Stomach (tissue), 8 donors: ENCODE measurements at regions not wholly inside any gene's neighbourhood (a gene's known extent, or its start where the extent isn't known, plus 50 kb on each side); places are given as distances from the start of the nearest gene placed in this dataset.

Experiments used
- DNase-seq, 2 donors: peaks; one replicate each; pipeline versions ENCODE4 v3.0.0 to v3.0.0-alpha.2; 2013 to 2019
- H3K27ac ChIP-seq, 5 donors: fragments of 200-600 bp in 4 of 5; sonication (generic) in 4 of 5; one replicate each; pipeline ENCODE4 v1.5.1; 2013 to 2019; ENCODE audit warnings: mild to moderate bottlenecking in 1 of 5, moderate library complexity in 1 of 5
- H3K27me3 ChIP-seq, 3 donors: fragments of 200-600 bp; sonication (generic); one replicate each; pipeline ENCODE4 v1.5.1; 2017 to 2019; ENCODE audit warnings: mixed run types in 1 of 3
- H3K36me3 ChIP-seq, 4 donors: fragments of 200-600 bp; sonication (generic); 1 replicate in 3 of 4; 2 replicates in 1 of 4; pipeline ENCODE4 v1.5.1; 2016 to 2019
- H3K4me1 ChIP-seq, 4 donors: fragments of 200-600 bp; sonication (generic); one replicate each; pipeline ENCODE4 v1.5.1; 2016 to 2019
- H3K4me3 ChIP-seq, 4 donors: fragments of 200-600 bp; sonication (generic) in 3 of 4; one replicate each; pipeline ENCODE4 v1.5.1; 2016 to 2019; ENCODE audit warnings: mild to moderate bottlenecking in 1 of 4
- H3K9me3 ChIP-seq, 4 donors: fragments of 200-600 bp; sonication (generic); one replicate each; pipeline ENCODE4 v1.5.1; 2016 to 2019
- CTCF ChIP-seq, 7 experiments: fragments of 450-650 bp in 4 of 7; fragments of 200-600 bp in 3 of 7; sonication (generic) in 3 of 7; IDR thresholded peaks; one replicate each; pipeline ENCODE4 v1.5.1; 2016 to 2019; ENCODE audit warnings: antibody characterized with exemption in 7 of 7, control low read depth in 2 of 7, mild to moderate bottlenecking in 1 of 7
- EP300 ChIP-seq: sonication (generic); formaldehyde crosslinking; IDR thresholded peaks from one replicate; pipeline ENCODE4 v1.6.1; 2017; ENCODE audit warnings: antibody characterized with exemption
- POLR2A ChIP-seq, 4 donors: fragments of 450-650 bp; IDR thresholded peaks; one replicate each; pipeline ENCODE4 v1.6.1; 2016; ENCODE audit warnings: antibody characterized with exemption in 4 of 4, control low read depth in 2 of 4, mild to moderate bottlenecking in 1 of 4, moderate library complexity in 1 of 4
- POLR2AphosphoS5 ChIP-seq, 3 donors: sonication (generic); formaldehyde crosslinking; IDR thresholded peaks; one replicate each; pipeline ENCODE4 v1.6.1; 2016; ENCODE audit warnings: antibody characterized with exemption in 3 of 3
- WGBS, 5 donors: extraction: QIAGEN DNeasy Blood & Tissue Kit in 3 of 5; methylation state at CpG; one replicate each; pipeline versions ENCODE4 v1.1.5 to v1.1.7; 2013 to 2018; 5-methylcytosine and 5-hydroxymethylcytosine counted together
- intact Hi-C: fragments of 100-400 bp; cut with DNase I; formaldehyde crosslinking; loops from one replicate; pipeline ENCODE4 v1.15.1; 2023; ENCODE audit warnings: low total_unique reads
- donor health status: healthy with polysubstance abuse.
- donor health status: Bipolar disorder and iron deficiency.
- donor health status: healthy.

- no peak for DNase-seq
- no peak overlapping the region for H3K27ac ChIP-seq
- no peak for TF ChIP-seq EP300
- no peak for TF ChIP-seq POLR2AphosphoS5 (IDR thresholded peaks at IDR 0.05)
- no peak for TF ChIP-seq CTCF (IDR thresholded peaks at IDR 0.05)
- no peak for TF ChIP-seq POLR2A (IDR thresholded peaks at IDR 0.05)
- no peaks in the 10 kb centered on the region for H3K36me3 ChIP-seq
- H3K4me1 ChIP-seq, result no peaks in the 10 kb centered on the region
- no peaks in the 10 kb centered on the region for H3K9me3 ChIP-seq
- peaks cover 0 to 19% (median 0%) of the 10 kb centered on the region in 3 donors for H3K27me3 ChIP-seq
- intact Hi-C loops, result no loop called here
- no peak overlapping the region for H3K4me3 ChIP-seq
These were observed 140.0 kb upstream of the IRX6 start for GRCh38 chr16:55184052-55184451.

GRCh38 chr16:55184619-55185018, 139.4 kb upstream of the IRX6 start:
- peaks cover 0 to 22% (median 0%) of the 10 kb centered on the region in 3 donors for H3K27me3 ChIP-seq
- no peaks in the 10 kb centered on the region for H3K4me1 ChIP-seq
- no peak for TF ChIP-seq CTCF (IDR thresholded peaks at IDR 0.05)
- no peak for TF ChIP-seq EP300
- TF ChIP-seq POLR2AphosphoS5 (IDR thresholded peaks at IDR 0.05), result no peak
- TF ChIP-seq POLR2A (IDR thresholded peaks at IDR 0.05), result no peak
- H3K27ac ChIP-seq, result no peak overlapping the region
- 14 to 34% (median 24%) methylated on average over 3 of the region's 3 CpGs for WGBS, 5 donors
- intact Hi-C loops, result no loop called here
- no peaks in the 10 kb centered on the region for H3K36me3 ChIP-seq
- no peak for DNase-seq
- H3K9me3 ChIP-seq, result no peaks in the 10 kb centered on the region
- H3K4me3 ChIP-seq, result no peak overlapping the region

- TF ChIP-seq EP300 (no peak), POLR2A (IDR thresholded peaks at IDR 0.05) (no peak), CTCF (IDR thresholded peaks at IDR 0.05) (no peak), POLR2AphosphoS5 (IDR thresholded peaks at IDR 0.05) (no peak)
- peaks cover 0 to 34% (median 9%) of the 10 kb centered on the region in 3 donors for H3K27me3 ChIP-seq
- H3K9me3 ChIP-seq, result peaks cover 0 to 9% (median 9%) of the 10 kb centered on the region in 4 donors
These were observed 134.8 kb upstream of the IRX6 start for GRCh38 chr16:55189224-55189623.

GRCh38 chr16:55189682-55190636, 134.0 kb upstream of the IRX6 start:
- H3K36me3 ChIP-seq, result no peaks in the 10 kb centered on the region
- H3K9me3 ChIP-seq, result peaks cover 0 to 9% (median 9%) of the 10 kb centered on the region in 4 donors
- peaks cover 0 to 31% (median 9%) of the 10 kb centered on the region in 3 donors for H3K27me3 ChIP-seq
- intact Hi-C loops, result no loop called here
- WGBS, 5 donors, result 46 to 52% (median 51%) methylated on average over 21 to 23 of the region's 23 CpGs
- no peak overlapping the region for H3K4me3 ChIP-seq
- TF ChIP-seq POLR2AphosphoS5 (IDR thresholded peaks at IDR 0.05) (no peak), EP300 (no peak), POLR2A (IDR thresholded peaks at IDR 0.05) (no peak), CTCF (IDR thresholded peaks at IDR 0.05) (no peak)
- no peak overlapping the region for H3K27ac ChIP-seq
- H3K4me1 ChIP-seq, result no peaks in the 10 kb centered on the region
- DNase-seq, result no peak

More at GRCh38 chr16:55189224-55189623, 134.8 kb upstream of the IRX6 start:
- DNase-seq, result no peak
- intact Hi-C loops, result no loop called here
- Histone ChIP-seq H3K4me3 (no peak overlapping the region), H3K27ac (no peak overlapping the region), H3K4me1 (no peaks in the 10 kb centered on the region), H3K36me3 (no peaks in the 10 kb centered on the region)
- 56 to 70% (median 58%) methylated on average over 6 of the region's 6 CpGs for WGBS, 5 donors
